ENCODE measurements at regions not wholly inside any gene's neighbourhood (a gene's known extent, or its start where the extent isn't known, plus 50 kb on each side); places are given as distances from the start of the nearest gene placed in this dataset.

DNA sequence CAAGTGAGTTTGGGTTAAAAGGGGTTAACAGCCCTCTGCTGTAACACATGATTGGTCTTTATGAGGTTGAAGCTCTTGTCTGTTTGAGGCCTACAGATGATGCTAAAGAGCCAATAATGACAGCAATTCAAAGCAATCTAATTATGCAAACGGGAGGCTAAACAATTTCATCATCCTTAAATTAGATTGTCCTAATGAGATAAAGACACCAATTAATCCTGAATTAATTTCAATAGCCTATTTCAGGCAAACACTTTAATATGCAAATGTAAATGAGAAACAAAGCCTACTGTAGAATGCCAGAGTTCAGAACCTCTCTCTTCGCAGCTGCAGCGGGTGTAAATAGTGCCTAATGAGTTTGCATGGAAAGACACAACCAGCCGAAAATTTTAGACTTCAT is 504.7 kb upstream of the PBX1 start:
- no peak overlapping the region for H3K4me3 ChIP-seq (ENCODE audit: control insufficient read depth, low read depth, low read length)
- no peak for DNase-seq (ENCODE audit: low read depth)
- TF ChIP-seq, protein P1, sequence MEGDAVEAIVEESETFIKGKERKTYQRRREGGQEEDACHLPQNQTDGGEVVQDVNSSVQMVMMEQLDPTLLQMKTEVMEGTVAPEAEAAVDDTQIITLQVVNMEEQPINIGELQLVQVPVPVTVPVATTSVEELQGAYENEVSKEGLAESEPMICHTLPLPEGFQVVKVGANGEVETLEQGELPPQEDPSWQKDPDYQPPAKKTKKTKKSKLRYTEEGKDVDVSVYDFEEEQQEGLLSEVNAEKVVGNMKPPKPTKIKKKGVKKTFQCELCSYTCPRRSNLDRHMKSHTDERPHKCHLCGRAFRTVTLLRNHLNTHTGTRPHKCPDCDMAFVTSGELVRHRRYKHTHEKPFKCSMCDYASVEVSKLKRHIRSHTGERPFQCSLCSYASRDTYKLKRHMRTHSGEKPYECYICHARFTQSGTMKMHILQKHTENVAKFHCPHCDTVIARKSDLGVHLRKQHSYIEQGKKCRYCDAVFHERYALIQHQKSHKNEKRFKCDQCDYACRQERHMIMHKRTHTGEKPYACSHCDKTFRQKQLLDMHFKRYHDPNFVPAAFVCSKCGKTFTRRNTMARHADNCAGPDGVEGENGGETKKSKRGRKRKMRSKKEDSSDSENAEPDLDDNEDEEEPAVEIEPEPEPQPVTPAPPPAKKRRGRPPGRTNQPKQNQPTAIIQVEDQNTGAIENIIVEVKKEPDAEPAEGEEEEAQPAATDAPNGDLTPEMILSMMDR (IDR thresholded peaks at IDR 0.05; ENCODE audit: control insufficient read depth, insufficient read depth, low read depth, low read length, missing control alignments): no peak

DNA sequence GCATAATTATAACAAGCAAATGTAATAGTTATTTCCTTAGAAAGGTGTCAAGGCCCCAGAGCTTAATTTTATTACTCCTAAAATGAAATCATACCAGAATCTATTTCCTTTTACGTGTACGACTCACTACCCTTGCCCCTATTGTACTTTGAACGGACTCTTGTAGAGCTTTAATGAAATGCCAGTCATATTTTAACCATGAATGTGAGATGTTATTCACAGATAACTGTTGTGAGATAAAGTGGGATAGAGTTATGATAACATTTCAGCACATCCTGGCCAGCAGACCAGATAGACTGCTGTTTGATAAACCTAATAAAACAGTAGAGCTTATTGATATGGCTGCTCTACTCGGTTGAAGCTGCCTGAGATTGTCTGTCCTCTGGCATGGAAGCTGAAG is 500.8 kb upstream of the PBX1 start:
- TF ChIP-seq, protein P1 (IDR thresholded peaks at IDR 0.05; ENCODE audit: control insufficient read depth, insufficient read depth, low read depth, low read length, missing control alignments): no peak
- DNase-seq (ENCODE audit: low read depth): no peak
- H3K4me3 ChIP-seq (ENCODE audit: control insufficient read depth, low read depth, low read length): no peak overlapping the region

DNA sequence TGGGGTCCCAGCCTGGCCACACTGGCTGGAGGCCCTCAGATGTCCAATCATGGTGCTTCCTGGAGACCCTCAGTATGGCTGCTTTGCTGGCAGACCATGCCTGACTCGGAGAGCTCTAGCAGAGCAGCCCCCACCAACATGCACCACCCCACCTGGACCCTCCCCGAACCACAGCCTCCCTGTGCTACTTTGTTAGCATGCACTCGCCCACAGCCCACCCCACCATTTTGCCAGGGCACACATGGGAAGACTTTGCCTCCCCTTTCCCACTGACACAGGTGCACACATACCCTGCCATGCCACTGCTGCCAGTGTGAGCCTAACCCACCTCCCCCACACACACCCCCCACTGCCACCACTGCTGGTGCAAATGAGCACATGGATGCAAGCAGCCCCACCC is 497.5 kb upstream of the PBX1 start:
- DNase-seq (ENCODE audit: low read depth): no peak
- TF ChIP-seq, protein P1 (IDR thresholded peaks at IDR 0.05; ENCODE audit: control insufficient read depth, insufficient read depth, low read depth, low read length, missing control alignments): no peak
- H3K4me3 ChIP-seq (ENCODE audit: control insufficient read depth, low read depth, low read length): no peak overlapping the region

DNA sequence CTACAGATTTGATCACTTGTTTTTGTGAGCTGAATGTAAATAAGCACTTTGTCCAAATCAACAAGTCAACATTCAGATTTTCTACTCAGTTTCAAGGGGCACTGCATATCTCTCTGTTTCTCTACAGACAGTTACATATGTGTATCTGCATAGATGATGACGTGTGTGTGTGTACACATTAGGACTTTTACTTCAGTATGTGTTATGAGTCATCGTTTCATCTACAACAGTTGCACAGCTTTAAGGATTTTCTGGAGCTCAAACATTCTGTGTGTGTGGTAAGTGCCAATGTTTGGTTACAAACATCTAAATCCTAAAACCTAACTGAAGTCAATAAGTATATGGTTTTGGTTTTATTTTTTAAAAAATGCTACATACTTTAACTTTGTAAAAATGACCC is 494.5 kb upstream of the PBX1 start:
- no peak for DNase-seq (ENCODE audit: low read depth)
- H3K4me3 ChIP-seq (ENCODE audit: control insufficient read depth, low read depth, low read length): no peak overlapping the region
- TF ChIP-seq, protein P1 (IDR thresholded peaks at IDR 0.05; ENCODE audit: control insufficient read depth, insufficient read depth, low read depth, low read length, missing control alignments): no peak

DNA sequence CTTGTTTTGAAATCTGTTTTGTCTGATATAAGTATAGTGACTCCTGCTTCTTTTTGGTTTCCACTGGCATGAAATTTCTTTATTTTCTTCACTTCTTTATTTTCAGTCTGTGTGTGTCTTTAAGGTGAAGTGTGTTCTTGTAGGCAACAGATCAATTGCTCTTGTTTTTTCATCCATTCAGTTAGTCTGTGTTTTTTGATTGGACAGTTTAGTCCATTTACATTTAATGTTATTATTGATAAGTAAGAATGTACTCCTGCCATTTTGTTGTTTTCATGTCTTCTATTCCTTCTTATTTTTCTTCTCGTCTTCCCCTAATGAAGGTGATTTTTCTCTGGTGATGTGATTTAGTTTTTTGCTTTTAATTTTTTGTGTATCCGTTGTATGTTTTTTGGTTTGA is 487.7 kb upstream of the PBX1 start:
- TF ChIP-seq, protein P1 (IDR thresholded peaks at IDR 0.05; ENCODE audit: control insufficient read depth, insufficient read depth, low read depth, low read length, missing control alignments): no peak
- H3K4me3 ChIP-seq (ENCODE audit: control insufficient read depth, low read depth, low read length): no peak overlapping the region
- no peak for DNase-seq (ENCODE audit: low read depth)

DNA sequence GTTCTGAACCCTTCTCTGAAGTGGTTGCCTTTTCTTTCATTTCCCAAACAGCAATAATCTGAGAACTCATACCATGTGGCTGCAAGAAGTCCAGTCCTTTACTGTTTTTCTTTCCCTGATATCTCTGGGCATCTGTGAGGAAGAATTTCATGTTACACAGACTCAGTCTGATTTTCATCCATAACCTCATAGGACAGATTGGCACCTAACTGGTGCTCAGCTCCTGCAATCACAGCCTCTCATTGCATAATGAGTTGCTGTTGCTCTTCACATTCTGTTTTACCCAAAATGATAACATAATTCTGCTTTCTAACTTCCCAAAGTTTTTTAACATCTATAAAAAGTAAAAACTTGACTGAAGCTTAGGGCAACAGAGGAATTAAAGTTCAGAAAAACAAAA is 472.2 kb upstream of the PBX1 start:
- TF ChIP-seq, protein P1 (IDR thresholded peaks at IDR 0.05; ENCODE audit: control insufficient read depth, insufficient read depth, low read depth, low read length, missing control alignments): no peak
- no peak for DNase-seq (ENCODE audit: low read depth)
- no peak overlapping the region for H3K4me3 ChIP-seq (ENCODE audit: control insufficient read depth, low read depth, low read length)

DNA sequence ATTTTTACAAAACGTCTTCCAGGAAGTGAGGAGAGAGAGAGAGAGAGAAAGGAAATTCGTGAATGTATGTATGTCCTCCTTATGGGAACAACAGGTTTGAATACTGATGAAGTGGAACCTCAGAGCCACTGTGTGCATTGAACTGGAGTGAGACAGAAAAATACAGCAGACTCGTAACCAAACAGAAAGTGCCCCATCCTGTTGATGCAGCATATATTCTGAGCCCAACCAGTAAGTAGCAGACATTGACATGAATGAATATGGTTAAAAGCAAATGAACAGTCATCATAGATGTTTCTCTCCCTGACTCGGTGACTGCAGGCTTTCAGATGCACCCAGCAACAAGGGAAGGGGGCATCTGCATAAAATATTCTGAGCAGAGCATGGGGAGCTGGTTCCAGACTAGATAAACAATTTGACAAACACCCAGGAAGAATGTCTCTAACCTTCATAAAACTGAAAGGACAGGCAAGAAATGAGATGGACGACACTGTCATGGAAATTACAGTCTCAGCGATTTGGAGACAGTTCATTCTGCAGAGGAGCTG is 471.0 kb upstream of the PBX1 start:
- TF ChIP-seq, protein P1 (IDR thresholded peaks at IDR 0.05; ENCODE audit: control insufficient read depth, insufficient read depth, low read depth, low read length, missing control alignments): no peak
- DNase-seq (ENCODE audit: low read depth): no peak
- H3K4me3 ChIP-seq (ENCODE audit: control insufficient read depth, low read depth, low read length): no peak overlapping the region
